Thoracic aorta (tissue), 2 donors: ENCODE measurements at regions not wholly inside any gene's neighbourhood (a gene's known extent, or its start where the extent isn't known, plus 50 kb on each side); places are given as distances from the start of the nearest gene placed in this dataset.

Experiments used
- ATAC-seq: fragments of 150-250 bp; one replicate; pipeline ENCODE4 v1.8.0; 2017; ENCODE audit warnings: low read depth; ENCODE audit not compliant: insufficient number of reproducible peaks, low FRiP score
- DNase-seq: peaks from one replicate; pipeline ENCODE4 v3.0.0-alpha.2; 2020; ENCODE audit warnings: low spot score
- H3K27ac ChIP-seq, 2 donors: fragments of 200-600 bp; sonication (generic); 1 replicate in 1 of 2; 2 replicates in 1 of 2; pipeline ENCODE4 v1.5.1; 2016; ENCODE audit warnings: mild to moderate bottlenecking in 2 of 2, moderate library complexity in 2 of 2
- H3K27me3 ChIP-seq: fragments of 200-600 bp; sonication (generic); replicated peaks from 2 replicates; pipeline ENCODE4 v1.6.0; 2016; ENCODE audit warnings: mild to moderate bottlenecking; ENCODE audit not compliant: insufficient read depth
- H3K36me3 ChIP-seq: fragments of 200-600 bp; sonication (generic); one replicate; pipeline ENCODE4 v1.5.1; 2016
- H3K4me1 ChIP-seq, 2 donors: fragments of 200-600 bp; sonication (generic); 1 replicate in 1 of 2; 2 replicates in 1 of 2; pipeline versions ENCODE4 v1.5.1 to v1.6.0; 2016; ENCODE audit warnings: low read depth in 2 of 2, mild to moderate bottlenecking in 1 of 2; ENCODE audit not compliant: control insufficient read depth in 1 of 2
- H3K4me3 ChIP-seq: fragments of 200-600 bp; sonication (generic); 2 replicates; pipeline ENCODE4 v1.5.1; 2016; ENCODE audit warnings: mild to moderate bottlenecking
- H3K9me3 ChIP-seq: fragments of 200-600 bp; sonication (generic); 2 replicates; pipeline ENCODE4 v1.5.1; 2016
- CTCF ChIP-seq: fragments of 200-600 bp; sonication (generic); IDR thresholded peaks from one replicate; pipeline ENCODE4 v1.5.1; 2019; ENCODE audit warnings: antibody characterized with exemption

- TF ChIP-seq CTCF = no peak
- no peaks in the 10 kb centered on the region for H3K27me3 ChIP-seq
- DNase-seq (no peak), ATAC-seq (no peak)
- H3K36me3 ChIP-seq = no peaks in the 10 kb centered on the region
- H3K9me3 ChIP-seq = no peaks in the 10 kb centered on the region
- no peak overlapping the region for H3K4me3 ChIP-seq
- no peaks in the 10 kb centered on the region for H3K4me1 ChIP-seq
- H3K27ac ChIP-seq = no peak overlapping the region
Measured at GRCh38 chr4:110850461-110851442, 227.9 kb upstream of the PITX2 start.

- H3K27me3 ChIP-seq = no peaks in the 10 kb centered on the region
- no peaks in the 10 kb centered on the region for H3K36me3 ChIP-seq
- H3K4me3 ChIP-seq = no peak overlapping the region
- H3K4me1 ChIP-seq = no peaks in the 10 kb centered on the region
- DNase-seq = no peak
- no peak for TF ChIP-seq CTCF
- no peak for ATAC-seq
- no peaks in the 10 kb centered on the region for H3K9me3 ChIP-seq
- no peak overlapping the region for H3K27ac ChIP-seq
Measured at GRCh38 chr4:110851989-110852388, 229.1 kb upstream of the PITX2 start.

GRCh38 chr4:110852793-110853192 lies 229.9 kb upstream of the PITX2 start:
- DNase-seq (no peak), ATAC-seq (no peak)
- H3K36me3 ChIP-seq = no peaks in the 10 kb centered on the region
- no peak overlapping the region for H3K4me3 ChIP-seq
- H3K27me3 ChIP-seq = no peaks in the 10 kb centered on the region
- TF ChIP-seq CTCF = no peak
- H3K27ac ChIP-seq = no peak overlapping the region
- H3K4me1 ChIP-seq = no peaks in the 10 kb centered on the region
- H3K9me3 ChIP-seq = no peaks in the 10 kb centered on the region

GRCh38 chr4:110853242-110853641 lies 230.4 kb upstream of the PITX2 start:
- Histone ChIP-seq H3K27ac (no peak overlapping the region), H3K9me3 (no peaks in the 10 kb centered on the region), H3K4me1 (no peaks in the 10 kb centered on the region), H3K27me3 (no peaks in the 10 kb centered on the region), H3K4me3 (no peak overlapping the region), H3K36me3 (no peaks in the 10 kb centered on the region)
- ATAC-seq = no peak
- DNase-seq = no peak
- no peak for TF ChIP-seq CTCF

GRCh38 chr4:110854021-110854678 lies 231.3 kb upstream of the PITX2 start:
- no peak for TF ChIP-seq CTCF
- no peak overlapping the region for H3K4me3 ChIP-seq
- no peaks in the 10 kb centered on the region for H3K9me3 ChIP-seq
- DNase-seq = no peak
- no peaks in the 10 kb centered on the region for H3K27me3 ChIP-seq
- H3K36me3 ChIP-seq = no peaks in the 10 kb centered on the region
- no peaks in the 10 kb centered on the region for H3K4me1 ChIP-seq
- H3K27ac ChIP-seq = no peak overlapping the region
- ATAC-seq = no peak
